ENCODE measurements at regions not wholly inside any gene's neighbourhood (a gene's known extent, or its start where the extent isn't known, plus 50 kb on each side); places are given as distances from the start of the nearest gene placed in this dataset.

DNA sequence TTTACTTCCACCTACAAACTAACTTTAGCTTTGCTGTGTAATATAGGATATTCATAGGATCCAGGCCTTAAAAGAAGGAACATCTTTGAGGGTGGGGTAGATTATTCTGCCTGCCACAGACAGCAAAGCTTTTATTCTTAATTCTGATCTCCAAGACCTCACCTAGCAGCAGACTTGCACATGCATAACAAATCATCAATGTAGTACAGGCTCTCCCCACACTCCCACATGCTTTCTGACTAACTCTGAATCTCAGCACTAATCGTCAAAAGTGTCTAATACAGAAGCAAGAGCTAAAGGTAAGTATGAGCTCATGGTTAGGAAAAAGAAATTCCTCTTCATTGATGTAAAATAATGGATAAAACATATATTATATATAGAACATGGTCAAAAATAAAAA lies 1468.5 kb upstream of the B3GALT2 start:
- TF ChIP-seq, protein P1, sequence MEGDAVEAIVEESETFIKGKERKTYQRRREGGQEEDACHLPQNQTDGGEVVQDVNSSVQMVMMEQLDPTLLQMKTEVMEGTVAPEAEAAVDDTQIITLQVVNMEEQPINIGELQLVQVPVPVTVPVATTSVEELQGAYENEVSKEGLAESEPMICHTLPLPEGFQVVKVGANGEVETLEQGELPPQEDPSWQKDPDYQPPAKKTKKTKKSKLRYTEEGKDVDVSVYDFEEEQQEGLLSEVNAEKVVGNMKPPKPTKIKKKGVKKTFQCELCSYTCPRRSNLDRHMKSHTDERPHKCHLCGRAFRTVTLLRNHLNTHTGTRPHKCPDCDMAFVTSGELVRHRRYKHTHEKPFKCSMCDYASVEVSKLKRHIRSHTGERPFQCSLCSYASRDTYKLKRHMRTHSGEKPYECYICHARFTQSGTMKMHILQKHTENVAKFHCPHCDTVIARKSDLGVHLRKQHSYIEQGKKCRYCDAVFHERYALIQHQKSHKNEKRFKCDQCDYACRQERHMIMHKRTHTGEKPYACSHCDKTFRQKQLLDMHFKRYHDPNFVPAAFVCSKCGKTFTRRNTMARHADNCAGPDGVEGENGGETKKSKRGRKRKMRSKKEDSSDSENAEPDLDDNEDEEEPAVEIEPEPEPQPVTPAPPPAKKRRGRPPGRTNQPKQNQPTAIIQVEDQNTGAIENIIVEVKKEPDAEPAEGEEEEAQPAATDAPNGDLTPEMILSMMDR (IDR thresholded peaks at IDR 0.05) = no peak
- TF ChIP-seq POLR2A (IDR thresholded peaks at IDR 0.05) = no peak

All from heart left ventricle (tissue), 13 donors.